GM21526 (cell line): ENCODE measurements at regions not wholly inside any gene's neighbourhood (a gene's known extent, or its start where the extent isn't known, plus 50 kb on each side); places are given as distances from the start of the nearest gene placed in this dataset.
"Not testable (repeated sequence)": the region's sequence is repeated elsewhere in the genome, so short reads cannot be mapped to it uniquely, and the experiment has no call there.

ENCODE experiments used
- ATAC-seq: cut with Tn5 transposase; IDR thresholded peaks from one replicate; pipeline ENCODE4 v1.9.1; 2021; ENCODE audit warnings: moderate library complexity; ENCODE audit not compliant: unreplicated experiment, low FRiP score

DNA sequence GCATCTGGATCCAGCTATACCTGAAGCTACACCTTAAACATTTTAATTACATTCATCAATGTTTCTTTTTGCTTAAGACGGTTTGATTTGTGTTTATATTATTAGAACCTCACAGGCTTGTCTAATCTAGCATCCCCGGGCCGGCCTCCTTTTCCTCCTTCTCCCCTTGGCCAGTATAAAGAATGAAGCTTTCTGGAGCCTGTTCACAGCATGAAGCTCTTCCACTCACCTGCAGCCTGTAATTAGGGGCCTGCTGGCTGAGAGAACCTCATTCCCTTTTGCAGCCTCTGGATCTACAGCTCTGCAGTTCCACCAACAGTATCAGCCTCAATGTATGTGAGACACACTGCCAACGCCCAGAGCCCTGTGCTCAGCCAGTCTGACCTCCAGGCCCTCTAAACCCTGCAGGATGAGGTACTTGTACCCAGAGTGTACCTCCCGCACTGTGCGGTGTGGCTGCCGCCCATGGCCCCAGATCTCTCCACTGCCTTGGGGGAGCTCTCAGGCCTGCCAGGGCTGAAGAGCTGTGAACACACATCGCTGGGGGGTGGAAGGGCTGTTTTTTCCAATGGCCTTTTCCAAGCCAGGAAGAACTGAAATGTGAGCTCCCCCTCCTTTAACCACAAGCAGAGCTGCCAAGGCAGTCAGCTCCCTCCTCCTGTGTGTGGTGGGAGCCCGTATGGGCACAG is 114.7 kb upstream of the ALDH1A3 start:
- no peak for ATAC-seq

DNA sequence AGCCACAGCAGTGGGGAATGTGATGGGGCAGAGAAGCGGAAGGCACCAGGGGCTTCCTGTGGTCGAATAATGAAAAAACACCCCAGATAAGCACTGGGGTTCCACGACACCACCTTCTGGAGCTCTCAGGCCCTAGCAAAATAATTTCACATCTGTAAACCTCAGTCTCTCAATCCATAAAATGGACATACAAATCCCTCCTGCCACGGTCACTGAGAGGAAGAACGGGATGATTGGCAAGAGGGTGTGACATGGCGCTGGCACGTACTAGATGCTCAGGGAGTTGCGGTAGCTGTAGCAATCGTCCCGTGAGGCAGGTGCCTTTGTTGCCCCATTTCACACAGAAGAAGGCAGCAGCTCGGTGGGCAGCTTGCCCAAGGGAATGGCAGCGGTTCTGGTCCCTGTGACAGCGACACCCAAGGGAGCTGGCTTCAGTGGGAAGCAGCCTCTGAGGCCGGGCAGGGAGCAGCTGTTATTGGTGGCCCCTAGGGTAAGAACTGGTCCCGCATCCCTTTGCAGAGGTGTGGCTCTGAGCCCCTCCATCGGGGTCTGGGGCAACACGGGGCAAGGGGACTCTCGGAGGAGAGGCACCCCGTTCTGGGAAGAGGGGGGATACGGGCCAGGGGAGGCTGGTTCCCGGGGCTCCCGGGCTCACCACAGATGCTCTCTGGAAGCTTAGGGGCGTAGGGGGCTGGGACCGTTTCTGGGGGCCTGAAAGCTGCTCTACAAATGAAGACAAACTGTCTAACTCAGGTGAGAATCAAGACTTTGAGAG is 114.0 kb upstream of the ALDH1A3 start:
- ATAC-seq, result no peak

DNA sequence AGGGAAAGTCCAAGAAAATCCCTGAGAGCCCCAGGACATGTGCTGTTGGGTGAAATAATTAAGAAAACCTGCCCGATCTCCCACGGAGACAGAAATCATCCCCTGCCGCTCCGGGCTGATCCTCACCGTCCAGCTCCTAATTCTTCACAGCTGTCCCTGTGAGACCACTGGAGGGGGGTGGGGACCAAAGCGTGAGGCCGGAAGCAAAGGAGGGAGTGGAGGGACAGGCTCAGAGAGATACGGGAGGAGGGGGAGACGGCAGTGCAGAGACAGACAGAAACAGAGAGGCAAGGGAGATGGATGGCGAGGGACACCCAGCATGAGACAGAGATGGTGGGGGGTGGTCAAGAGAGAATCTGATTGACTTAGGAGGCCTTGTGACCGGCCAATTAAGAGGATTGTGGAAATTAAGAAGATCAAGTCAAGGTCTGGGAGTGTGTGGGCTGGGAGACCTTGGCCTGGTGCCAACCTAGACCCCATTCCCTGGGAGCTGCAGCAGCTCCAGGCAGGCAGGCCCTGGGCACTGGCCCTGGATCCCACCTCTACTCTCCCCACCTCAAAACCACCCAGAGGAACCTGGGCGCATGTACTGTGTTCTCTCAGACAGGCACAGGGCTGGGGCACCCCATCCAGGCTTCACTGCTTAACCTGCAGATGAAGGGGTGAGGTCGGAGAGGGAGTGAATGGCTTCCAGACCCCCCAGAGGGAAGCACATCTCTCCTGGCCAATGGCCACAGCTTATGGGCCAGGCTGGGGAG is 113.2 kb upstream of the ALDH1A3 start:
- ATAC-seq, result no peak

DNA sequence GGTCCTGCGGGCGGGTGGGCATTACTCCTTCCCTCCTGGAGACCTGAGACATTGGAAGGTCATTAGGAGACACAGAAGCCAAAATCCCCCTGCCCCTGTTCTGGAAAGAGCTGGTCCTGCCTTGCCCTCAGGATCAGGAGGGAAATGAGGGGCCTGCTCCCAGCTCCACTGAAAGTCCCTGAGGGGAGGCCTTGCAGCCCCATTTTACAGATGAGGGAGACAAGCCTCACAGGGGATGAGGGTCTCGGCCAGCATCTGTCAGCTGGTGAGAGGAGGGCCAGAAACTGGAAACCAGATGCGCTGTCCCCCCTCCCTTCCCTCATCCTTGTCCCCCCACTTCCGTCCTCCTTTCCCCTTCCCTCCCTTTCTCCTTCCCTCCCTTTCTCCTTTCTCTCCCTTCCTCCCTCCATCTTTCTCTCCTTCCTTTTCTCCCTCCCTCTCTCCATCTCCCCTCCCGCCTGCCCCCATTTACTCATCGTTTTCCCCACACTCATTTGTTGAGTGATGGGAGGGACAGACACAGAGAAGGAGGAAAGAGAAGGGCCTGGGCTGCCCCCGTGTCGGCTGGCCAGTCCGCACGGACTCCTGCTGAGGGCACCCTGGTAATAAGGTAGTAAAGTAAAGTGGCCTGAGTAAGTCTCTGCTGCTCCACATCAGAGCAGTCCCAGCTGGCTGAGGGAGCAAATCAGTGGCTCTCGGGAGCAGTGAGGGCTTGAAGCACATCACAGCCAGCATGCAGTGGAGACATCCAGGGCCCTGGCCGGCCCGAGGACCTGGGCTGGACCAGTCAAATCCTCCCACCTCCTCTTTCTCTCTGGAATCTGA is 112.4 kb upstream of the ALDH1A3 start:
- ATAC-seq, result no peak

DNA sequence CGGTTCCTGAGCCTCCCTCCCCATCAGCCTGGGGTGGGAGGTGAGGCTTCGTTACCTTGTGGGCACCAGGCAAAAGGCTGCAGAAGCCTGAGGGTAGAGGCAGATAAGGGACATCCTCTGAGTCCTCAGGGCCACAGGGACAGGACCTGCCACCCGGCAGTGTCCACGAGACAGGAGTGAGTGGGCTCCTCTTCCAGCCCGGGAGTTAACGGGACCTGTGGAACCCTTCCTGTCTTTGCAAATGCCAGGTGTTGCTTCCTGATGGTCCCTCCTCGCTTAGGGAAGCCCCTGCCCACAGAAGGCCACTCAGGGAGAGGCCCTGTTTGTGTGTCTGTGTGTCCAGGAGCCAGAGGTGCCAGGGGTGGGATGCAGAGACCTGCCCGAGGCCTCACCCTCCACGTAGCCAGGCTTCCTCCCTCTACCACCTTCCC is 111.1 kb upstream of the ALDH1A3 start:
- ATAC-seq, result no peak

DNA sequence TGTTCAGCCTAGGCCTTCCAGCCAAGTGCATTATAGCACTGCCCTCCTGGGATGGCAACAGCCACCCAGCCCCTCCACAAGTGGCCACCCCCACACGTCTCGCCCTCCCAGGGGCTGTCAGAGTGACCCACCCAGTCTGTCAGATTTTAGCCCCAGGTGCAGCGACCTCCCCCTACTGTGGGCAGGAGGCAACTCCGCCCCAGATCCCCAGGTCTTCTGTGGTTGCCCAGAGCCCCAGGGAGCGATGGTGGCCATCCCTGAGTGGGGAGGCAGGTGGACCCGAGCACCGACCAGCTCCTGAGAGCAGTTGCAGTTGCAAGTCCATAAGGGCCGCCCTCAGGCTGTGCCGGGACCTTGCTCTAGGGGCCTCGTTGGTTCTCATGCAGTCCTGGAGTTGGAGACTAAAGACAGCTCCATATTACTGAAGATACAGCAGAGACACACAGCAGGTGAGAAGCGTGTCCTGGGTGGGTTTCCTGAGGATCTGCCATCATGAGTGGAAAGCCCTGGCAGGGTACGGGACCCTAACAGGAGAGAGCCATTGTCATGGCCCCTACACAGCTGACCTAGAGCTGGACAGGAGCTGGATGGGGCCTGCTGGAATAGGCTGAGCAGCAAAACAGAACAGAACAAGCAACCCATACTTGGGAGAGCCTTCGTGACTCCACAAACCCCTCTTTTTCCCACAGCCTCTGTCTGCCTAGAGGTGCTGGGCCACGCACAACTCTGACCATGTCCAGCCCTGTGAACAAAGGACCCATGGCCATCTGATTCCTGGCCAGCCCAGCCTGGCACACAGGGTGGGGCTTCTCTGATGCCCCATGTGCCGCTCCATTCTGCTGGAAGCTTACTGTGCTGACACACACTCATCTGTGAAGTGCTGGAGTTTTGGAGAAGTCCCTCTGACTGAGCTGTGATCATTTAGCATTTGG is 110.3 kb upstream of the ALDH1A3 start:
- no peak for ATAC-seq

DNA sequence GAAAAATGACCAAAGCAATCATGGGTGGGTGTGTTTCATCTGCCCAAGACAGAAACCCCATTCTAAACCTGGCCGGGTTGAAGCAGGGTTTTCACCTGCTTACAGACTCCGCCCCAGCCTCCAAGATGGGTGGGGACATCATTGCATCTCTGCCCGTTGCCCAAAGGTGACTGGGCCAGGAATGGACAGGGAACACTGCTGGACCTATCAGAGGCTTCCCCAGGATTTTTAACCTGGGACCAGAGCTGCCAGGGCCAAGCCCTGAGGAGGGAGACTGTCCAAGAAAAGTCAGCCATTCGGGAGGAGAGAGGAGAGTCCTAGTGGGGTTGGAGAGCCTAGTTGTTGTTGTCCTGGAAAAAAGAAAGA is 109.7 kb upstream of the ALDH1A3 start:
- ATAC-seq, result no peak

DNA sequence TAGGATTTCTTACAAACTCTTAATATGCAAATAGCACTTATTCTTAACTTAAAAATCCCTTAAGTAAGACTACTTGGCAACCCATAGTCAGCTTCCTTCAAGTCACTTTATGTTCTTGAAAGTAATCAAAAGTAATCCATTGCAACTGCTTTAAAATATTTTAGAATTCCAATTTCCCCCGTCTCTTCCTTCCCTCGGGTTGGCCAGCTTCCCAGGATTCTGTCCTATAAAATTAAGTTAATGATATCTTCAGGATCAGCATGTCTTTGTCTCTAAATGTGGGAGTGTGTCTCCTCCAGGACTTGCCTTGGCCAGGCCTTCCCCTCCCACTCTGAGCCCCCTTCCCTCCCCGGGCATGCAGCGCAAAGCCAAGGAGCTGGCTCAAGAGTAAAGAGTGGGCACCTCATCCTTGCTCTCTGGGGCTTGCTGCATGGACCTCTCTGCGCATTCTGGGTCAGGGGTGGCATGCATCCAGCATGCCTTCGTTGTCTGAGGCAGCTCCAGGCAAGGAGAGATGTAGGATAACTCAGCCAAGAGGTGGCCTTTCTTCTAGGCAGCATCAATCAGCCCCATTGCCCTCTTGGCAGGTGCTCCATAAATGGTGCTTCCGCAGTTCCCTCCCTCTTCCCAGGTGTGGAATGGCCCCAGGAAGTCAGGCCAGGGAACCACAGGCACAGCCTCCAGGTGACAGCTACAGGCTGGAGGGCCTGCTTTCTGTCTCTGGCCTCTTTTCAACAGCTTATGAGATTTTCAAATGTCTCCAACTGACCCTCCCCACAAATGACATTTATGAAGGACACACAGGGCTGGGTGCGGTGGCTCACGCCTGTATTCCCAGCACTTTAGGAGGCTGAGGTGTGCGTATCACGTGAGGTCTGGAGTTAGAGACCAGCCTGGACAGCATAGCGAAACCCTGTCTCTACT is 108.7 kb upstream of the ALDH1A3 start:
- ATAC-seq, result no peak

DNA sequence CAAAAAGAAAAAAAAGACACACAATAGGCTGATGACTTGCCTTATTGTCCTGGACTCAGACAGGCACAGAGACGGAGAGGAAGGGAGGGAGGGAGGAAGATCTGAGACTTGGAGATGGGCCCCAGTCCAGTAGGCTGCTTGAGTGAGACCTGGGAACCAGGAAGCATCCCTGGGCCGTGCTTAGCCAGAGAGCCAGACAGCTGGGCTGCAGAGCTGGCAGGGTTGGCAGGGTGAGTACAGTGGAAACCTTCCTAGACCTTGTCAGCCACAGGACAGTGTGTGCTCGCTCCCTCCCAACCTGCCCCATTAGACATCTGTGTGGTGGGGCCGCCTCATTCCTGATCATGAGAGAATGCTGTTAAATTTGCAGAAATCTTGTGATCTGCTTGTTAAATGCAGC is 107.9 kb upstream of the ALDH1A3 start:
- ATAC-seq, result no peak

DNA sequence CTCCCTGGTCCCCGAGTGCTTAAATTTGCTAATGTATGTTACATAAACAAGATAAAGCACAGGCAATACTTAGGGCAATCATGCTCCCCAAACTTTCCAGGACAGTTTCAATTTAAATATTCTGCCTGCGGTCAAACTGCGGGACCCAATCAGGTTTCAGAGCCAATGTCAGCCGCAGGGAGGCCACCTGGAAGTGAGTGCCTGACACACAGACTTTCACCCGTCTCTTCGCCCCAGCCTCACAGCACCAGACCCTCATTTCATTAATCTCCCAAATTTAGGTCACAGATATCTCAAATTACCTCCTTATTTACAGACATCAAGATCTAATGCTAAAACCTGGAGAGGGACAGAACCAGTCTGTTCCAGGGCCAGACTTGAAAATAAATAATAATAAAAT is 107.2 kb upstream of the ALDH1A3 start:
- no peak for ATAC-seq

DNA sequence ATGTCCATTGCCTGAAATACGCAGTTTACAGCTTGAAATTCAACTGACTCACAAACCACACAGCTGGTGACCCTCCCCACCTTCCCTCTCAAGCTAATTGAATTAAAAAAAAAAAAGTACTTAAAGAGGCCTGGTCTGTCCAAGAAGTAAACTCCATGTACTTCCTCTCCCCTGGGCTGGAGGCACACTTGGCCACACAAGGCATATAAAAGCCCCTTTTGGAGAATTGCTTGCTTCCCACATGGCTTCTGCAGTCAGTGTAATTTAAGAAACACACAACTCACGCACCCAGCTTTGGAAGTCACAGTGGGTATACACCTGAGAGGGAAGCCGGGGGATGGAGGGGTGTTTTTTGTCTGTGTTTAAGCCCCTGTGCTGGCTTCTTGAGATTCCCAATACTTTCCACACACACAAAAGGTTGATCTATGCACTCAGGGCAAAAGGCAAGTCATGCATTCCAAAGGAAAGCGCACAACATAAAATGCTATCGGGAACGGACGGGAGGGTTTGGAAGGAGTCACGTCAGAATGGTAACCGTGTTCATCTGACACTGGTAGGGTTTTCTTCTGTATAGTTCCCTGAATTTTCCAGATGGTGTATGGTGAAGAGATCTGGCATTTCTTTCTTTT is 106.6 kb upstream of the ALDH1A3 start:
- ATAC-seq, result no peak

DNA sequence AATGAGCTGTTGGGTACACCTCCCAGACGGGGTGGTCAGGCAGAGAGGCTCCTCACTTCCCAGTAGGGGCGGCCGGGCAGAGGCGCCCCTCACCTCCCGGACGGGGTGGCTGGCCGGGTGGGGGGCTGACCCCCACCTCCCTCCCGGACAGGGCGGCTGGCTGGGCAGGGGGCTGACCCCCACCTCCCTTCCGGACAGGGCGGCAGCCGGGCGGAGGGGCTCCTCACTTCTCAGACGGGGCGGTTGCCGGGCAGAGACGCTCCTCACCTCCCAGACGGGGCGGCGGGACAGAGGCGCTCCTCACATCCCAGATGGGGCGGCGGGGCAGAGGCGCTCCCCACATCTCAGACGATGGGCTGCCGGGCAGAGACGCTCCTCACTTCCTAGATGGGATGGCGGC is 105.6 kb upstream of the ALDH1A3 start:
- not testable (repeated sequence) for ATAC-seq

DNA sequence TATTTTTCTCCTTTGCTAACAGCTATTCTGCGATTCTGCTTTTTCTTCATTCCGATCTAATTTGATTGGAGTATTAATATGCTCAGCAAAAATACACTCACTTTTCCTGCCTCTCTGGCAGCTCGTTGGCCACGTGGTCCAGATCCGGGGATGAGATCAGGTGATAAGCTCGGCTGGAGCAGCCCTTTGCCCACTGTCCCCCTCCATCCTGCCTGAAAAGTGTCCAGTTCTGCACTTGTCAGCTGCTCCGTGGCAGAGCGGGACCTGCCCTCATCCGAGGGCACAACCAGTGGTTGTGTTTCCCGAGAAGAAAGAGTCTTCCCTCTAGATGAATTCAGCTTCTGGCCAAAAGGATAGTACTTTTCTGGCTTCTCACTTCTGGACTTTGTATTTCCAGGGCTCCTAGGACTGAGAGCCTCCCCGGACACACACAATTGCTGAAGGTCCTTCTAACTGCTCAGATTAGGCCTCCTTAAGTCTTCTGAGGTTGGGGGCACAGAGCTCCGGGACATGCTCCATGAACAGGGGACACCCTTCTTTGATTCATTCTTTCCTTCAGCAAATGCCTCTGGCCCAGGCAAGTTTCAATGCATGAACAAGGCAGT is 103.9 kb upstream of the ALDH1A3 start:
- no peak for ATAC-seq

DNA sequence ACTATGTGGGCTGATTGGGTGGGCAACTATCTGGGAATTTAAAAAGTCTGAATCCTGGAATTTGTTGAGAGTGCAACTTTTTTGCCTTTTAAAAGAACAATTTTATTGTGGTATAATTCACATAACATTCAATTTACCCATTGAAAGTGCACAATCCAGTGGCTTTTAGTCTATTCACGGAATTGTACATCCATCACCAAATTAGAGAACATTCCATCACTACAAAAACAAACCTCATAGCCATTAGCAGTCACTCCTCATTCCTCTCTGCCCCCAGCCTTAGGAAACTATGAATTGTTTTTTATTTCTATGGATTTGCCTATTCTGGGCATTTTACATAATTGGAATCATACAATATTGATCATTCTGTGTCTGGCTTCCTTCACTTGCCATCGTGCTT is 101.8 kb upstream of the ALDH1A3 start:
- ATAC-seq, result no peak

DNA sequence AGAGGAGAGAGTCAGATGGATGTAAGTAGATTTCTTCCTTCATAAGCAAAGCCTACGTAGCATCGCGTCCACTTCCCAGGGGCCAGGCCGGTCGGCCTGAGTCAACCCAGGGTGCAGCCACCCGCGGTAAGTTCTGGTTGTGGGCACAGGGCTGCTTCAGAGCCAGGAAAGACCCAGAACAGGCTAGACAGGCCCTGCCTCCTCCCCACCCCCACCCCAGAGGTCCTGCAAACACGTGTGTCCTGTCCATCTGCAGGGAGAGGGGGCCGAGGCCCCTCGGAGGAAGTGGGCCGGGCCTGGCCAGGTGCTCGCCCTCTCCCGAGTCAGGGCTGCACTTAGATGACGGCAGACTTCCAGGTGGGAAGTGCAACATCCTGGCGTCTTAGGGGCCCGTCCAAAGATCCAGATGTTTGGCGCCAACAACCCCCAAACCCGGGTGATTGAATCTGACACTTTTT is 100.8 kb upstream of the ALDH1A3 start:
- ATAC-seq, result no peak

DNA sequence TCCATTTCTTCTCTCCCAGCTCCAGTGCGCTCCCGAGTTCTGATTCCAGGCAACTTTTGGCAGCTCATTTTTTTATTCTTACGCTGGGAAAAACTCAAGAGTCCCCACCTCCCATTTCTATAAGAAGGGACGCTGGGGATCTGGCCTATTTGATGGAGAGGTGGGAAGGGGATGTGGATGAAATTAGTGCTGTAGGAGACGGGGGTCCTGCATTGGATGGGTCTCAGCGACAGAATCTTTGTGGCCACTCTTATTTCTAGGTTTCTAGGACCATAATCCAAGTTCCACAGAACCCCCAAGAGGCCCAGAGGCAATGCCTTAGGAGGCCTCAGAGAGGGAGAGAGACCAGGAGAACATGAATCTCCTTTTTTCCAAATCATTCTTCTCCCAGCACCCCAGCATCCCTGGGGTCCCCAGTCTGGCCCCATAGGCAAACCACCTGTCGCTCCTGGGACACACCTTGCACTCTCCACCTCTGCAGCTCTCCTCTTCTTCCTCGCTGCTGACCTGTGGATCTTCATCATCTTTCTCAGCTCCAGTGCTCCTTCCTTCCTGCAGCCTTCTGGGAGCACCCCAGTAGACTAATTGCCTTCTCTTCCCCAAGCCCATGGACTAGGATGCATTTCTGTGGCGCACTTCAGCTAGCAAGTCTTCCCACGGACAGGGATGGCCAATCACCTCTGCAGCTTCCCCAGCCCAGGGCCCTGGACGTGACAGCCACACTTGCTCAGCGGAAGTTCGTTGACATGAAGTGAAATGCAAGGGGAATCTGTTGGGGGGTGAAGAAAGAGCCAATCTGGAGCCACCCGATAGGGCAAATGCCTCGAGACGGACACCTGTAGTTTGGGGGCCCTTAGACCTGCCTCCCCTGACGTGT is 100.1 kb upstream of the ALDH1A3 start:
- no peak for ATAC-seq
